Tibial nerve (tissue), 4 donors: ENCODE measurements at regions not wholly inside any gene's neighbourhood (a gene's known extent, or its start where the extent isn't known, plus 50 kb on each side); places are given as distances from the start of the nearest gene placed in this dataset.

Experiments
- DNase-seq, 2 donors: peaks; one replicate each; pipeline ENCODE4 v3.0.0-alpha.2; 2019; ENCODE audit warnings: low spot score in 2 of 2
- H3K27ac ChIP-seq, 4 donors: fragments of 200-600 bp; sonication (generic) in 3 of 4; one replicate each; pipeline ENCODE4 v1.5.1; 2017 to 2019; ENCODE audit warnings: mild to moderate bottlenecking in 1 of 4
- H3K27me3 ChIP-seq, 2 donors: fragments of 200-600 bp; sonication (generic) in 1 of 2; one replicate each; pipeline versions ENCODE4 v1.5.1 to v1.6.0; 2017 to 2019
- H3K36me3 ChIP-seq, 3 donors: fragments of 200-600 bp; sonication (generic); one replicate each; pipeline ENCODE4 v1.5.1; 2018 to 2019
- H3K4me1 ChIP-seq, 4 donors: fragments of 200-600 bp; sonication (generic) in 3 of 4; one replicate each; pipeline ENCODE4 v1.5.1; 2017 to 2019
- H3K4me3 ChIP-seq, 4 donors: fragments of 200-600 bp; sonication (generic) in 3 of 4; one replicate each; pipeline ENCODE4 v1.5.1; 2017 to 2019; ENCODE audit warnings: mild to moderate bottlenecking in 1 of 4, moderate library complexity in 1 of 4
- H3K9me3 ChIP-seq, 4 donors: fragments of 200-600 bp; sonication (generic) in 3 of 4; one replicate each; pipeline ENCODE4 v1.5.1; 2017 to 2019
- EP300 ChIP-seq, 2 donors: sonication (generic); formaldehyde crosslinking; IDR thresholded peaks; one replicate each; pipeline ENCODE4 v1.6.1; 2017; ENCODE audit warnings: antibody characterized with exemption in 2 of 2, mild to moderate bottlenecking in 1 of 2
- POLR2A ChIP-seq, 2 donors: fragments of 450-650 bp; IDR thresholded peaks; one replicate each; pipeline ENCODE4 v1.6.1; 2017; ENCODE audit warnings: antibody characterized with exemption in 2 of 2, mild to moderate bottlenecking in 2 of 2, moderate library complexity in 2 of 2
- whole genome bisulfite sequencing, 2 donors: methylation state at CpG; one replicate each; pipeline ENCODE4 v1.1.5; 2018; 5-methylcytosine and 5-hydroxymethylcytosine counted together
- TF ChIP-seq, protein P1 (sequence below), 5 experiments: fragments of 200-600 bp in 3 of 5; fragments of 450-650 bp in 2 of 5; sonication (generic) in 3 of 5; IDR thresholded peaks; one replicate each; pipeline ENCODE4 v1.5.1; 2016 to 2019; ENCODE audit warnings: antibody characterized with exemption in 5 of 5, mild to moderate bottlenecking in 3 of 5, moderate library complexity in 2 of 5

DNA sequence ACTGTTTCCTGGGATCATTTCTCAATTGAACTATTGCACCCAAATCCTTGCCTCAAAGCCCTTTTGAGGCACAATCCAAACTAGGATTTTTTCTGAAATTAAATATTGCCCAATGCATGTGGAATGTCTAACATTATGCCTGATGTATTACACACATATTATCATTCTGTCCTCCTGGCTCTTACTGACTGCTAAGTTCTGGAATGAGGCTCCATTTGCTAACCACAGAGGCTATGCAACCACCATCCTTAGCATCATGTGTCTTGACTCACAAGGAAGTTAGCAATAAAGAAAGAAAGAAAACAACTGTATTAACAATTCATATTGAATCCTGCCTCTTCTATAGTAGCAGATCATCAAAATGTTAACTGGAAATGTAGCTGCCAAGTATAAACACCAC lies 1142.7 kb downstream of the CNTNAP5 start:
- DNase-seq, result no peak
- Histone ChIP-seq H3K27me3 (no peaks in the 10 kb centered on the region), H3K27ac (no peak overlapping the region), H3K36me3 (no peaks in the 10 kb centered on the region), H3K9me3 (no peaks in the 10 kb centered on the region), H3K4me3 (no peak overlapping the region), H3K4me1 (no peaks in the 10 kb centered on the region)
- TF ChIP-seq EP300 (IDR thresholded peaks at IDR 0.05), result no peak

DNA sequence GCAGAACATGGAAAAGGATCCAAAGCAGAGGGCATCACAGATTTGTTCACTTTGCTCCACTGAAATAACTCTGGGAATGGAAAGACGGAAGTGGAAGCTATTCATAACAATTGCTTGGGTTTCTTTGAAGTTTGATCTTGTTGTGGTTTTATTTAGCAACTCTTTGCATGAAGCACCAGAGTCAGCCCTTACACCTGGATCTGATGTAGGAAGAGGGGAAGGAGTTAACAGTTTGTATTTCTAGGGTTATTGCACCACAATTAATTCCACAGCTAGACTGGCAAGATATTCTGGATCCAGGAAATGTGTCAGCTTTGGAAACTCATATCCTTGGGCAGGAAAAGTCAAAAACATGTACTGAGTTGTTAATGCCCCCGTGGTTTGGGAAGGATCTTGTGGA lies 1143.4 kb downstream of the CNTNAP5 start:
- Histone ChIP-seq H3K27ac (no peak overlapping the region), H3K27me3 (no peaks in the 10 kb centered on the region), H3K4me3 (no peak overlapping the region), H3K4me1 (no peaks in the 10 kb centered on the region), H3K36me3 (no peaks in the 10 kb centered on the region), H3K9me3 (no peaks in the 10 kb centered on the region)
- no peak for DNase-seq
- 78 to 88% methylated on average over 2 of the region's 2 CpGs for WGBS, 2 donors
- TF ChIP-seq, protein P1, sequence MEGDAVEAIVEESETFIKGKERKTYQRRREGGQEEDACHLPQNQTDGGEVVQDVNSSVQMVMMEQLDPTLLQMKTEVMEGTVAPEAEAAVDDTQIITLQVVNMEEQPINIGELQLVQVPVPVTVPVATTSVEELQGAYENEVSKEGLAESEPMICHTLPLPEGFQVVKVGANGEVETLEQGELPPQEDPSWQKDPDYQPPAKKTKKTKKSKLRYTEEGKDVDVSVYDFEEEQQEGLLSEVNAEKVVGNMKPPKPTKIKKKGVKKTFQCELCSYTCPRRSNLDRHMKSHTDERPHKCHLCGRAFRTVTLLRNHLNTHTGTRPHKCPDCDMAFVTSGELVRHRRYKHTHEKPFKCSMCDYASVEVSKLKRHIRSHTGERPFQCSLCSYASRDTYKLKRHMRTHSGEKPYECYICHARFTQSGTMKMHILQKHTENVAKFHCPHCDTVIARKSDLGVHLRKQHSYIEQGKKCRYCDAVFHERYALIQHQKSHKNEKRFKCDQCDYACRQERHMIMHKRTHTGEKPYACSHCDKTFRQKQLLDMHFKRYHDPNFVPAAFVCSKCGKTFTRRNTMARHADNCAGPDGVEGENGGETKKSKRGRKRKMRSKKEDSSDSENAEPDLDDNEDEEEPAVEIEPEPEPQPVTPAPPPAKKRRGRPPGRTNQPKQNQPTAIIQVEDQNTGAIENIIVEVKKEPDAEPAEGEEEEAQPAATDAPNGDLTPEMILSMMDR (IDR thresholded peaks at IDR 0.05), result no peak
- TF ChIP-seq POLR2A (IDR thresholded peaks at IDR 0.05) (no peak), EP300 (IDR thresholded peaks at IDR 0.05) (no peak)

GRCh38 chr2:125169022-125169763 lies 1144.1 kb downstream of the CNTNAP5 start:
- no peaks in the 10 kb centered on the region for H3K27me3 ChIP-seq
- TF ChIP-seq POLR2A (IDR thresholded peaks at IDR 0.05), result no peak
- TF ChIP-seq, protein P1 (IDR thresholded peaks at IDR 0.05), result no peak
- TF ChIP-seq EP300 (IDR thresholded peaks at IDR 0.05), result no peak
- no peaks in the 10 kb centered on the region for H3K36me3 ChIP-seq
- DNase-seq, result no peak
- H3K4me3 ChIP-seq, result no peak overlapping the region
- no peaks in the 10 kb centered on the region for H3K4me1 ChIP-seq
- WGBS, 2 donors, result 76% methylated on average over 6 of the region's 6 CpGs
- no peaks in the 10 kb centered on the region for H3K9me3 ChIP-seq
- H3K27ac ChIP-seq, result no peak overlapping the region

GRCh38 chr2:125169764-125170146 lies 1144.7 kb downstream of the CNTNAP5 start:
- H3K27ac ChIP-seq, result no peak overlapping the region
- no peaks in the 10 kb centered on the region for H3K36me3 ChIP-seq
- no peaks in the 10 kb centered on the region for H3K9me3 ChIP-seq
- no peaks in the 10 kb centered on the region for H3K27me3 ChIP-seq
- no peak overlapping the region for H3K4me3 ChIP-seq
- TF ChIP-seq, protein P1 (IDR thresholded peaks at IDR 0.05), result no peak
- TF ChIP-seq POLR2A (IDR thresholded peaks at IDR 0.05), result no peak
- TF ChIP-seq EP300 (IDR thresholded peaks at IDR 0.05), result no peak
- DNase-seq, result no peak
- 91 to 95% methylated on average over 3 of the region's 3 CpGs for WGBS, 2 donors
- H3K4me1 ChIP-seq, result no peaks in the 10 kb centered on the region

- no peaks in the 10 kb centered on the region for H3K9me3 ChIP-seq
- WGBS, 2 donors, result 81 to 92% methylated on average over 1 of the region's 1 CpG
- no peaks in the 10 kb centered on the region for H3K36me3 ChIP-seq
- no peak overlapping the region for H3K4me3 ChIP-seq
- TF ChIP-seq EP300 (IDR thresholded peaks at IDR 0.05) (no peak), POLR2A (IDR thresholded peaks at IDR 0.05) (no peak)
- TF ChIP-seq, protein P1 (IDR thresholded peaks at IDR 0.05), result no peak
- no peak for DNase-seq
- no peak overlapping the region for H3K27ac ChIP-seq
- no peaks in the 10 kb centered on the region for H3K4me1 ChIP-seq
- H3K27me3 ChIP-seq, result no peaks in the 10 kb centered on the region
Measured at GRCh38 chr2:125172181-125172580, 1147.1 kb downstream of the CNTNAP5 start.

GRCh38 chr2:125175415-125175814 lies 1150.3 kb downstream of the CNTNAP5 start:
- Histone ChIP-seq H3K36me3 (no peaks in the 10 kb centered on the region), H3K27me3 (no peaks in the 10 kb centered on the region), H3K4me3 (no peak overlapping the region), H3K4me1 (no peaks in the 10 kb centered on the region), H3K27ac (no peak overlapping the region), H3K9me3 (no peaks in the 10 kb centered on the region)
- 80 to 82% methylated on average over 1 of the region's 1 CpG for WGBS, 2 donors
- no peak for DNase-seq
- no peak for TF ChIP-seq POLR2A (IDR thresholded peaks at IDR 0.05)
- TF ChIP-seq, protein P1 (IDR thresholded peaks at IDR 0.05), result no peak
- no peak for TF ChIP-seq EP300 (IDR thresholded peaks at IDR 0.05)
